SK-N-SH (cell line): ENCODE measurements at regions not wholly inside any gene's neighbourhood (a gene's known extent, or its start where the extent isn't known, plus 50 kb on each side); places are given as distances from the start of the nearest gene placed in this dataset.

Source experiments
- CTCF ChIA-PET: fragments of 300-600, 350-600 bp; formaldehyde crosslinking; extraction: SDS; loops from one replicate; lab custom pipeline; 2021; lab: Yijun Ruan, JAX
- POLR2A ChIA-PET: fragments of 350-600 bp; sonication (Branson Sonifier 250); formaldehyde crosslinking; extraction: SDS; loops from one replicate; lab custom pipeline; 2020; ENCODE audit warnings: antibody characterized with exemption, inconsistent platforms; lab: Yijun Ruan, JAX
- DNase-seq: peaks from one replicate; pipeline ENCODE4 v3.0.0; 2012
- H2AFZ ChIP-seq: fragments of 200-600 bp; sonication (generic); 2 replicates; pipeline ENCODE4 v1.8.1; 2016; ENCODE audit warnings: antibody characterized with exemption, mild to moderate bottlenecking, low read depth
- H3F3A ChIP-seq: fragments of 200-600 bp; sonication (generic); replicated peaks from 2 replicates; pipeline ENCODE3; 2016; ENCODE audit warnings: antibody characterized with exemption, mild to moderate bottlenecking; ENCODE audit not compliant: insufficient read depth
- H3K27ac ChIP-seq, 2 experiments: fragments of 200-500 bp in 1 of 2; fragments of 200-600 bp in 1 of 2; sonication (Bioruptor generic) in 1 of 2; sonication (generic), shearing (Covaris generic) in 1 of 2; 2 replicates each; pipeline versions ENCODE4 v1.5.1 to v1.6.1; 2014 to 2016; ENCODE audit warnings: low read depth in 2 of 2, inconsistent platforms in 1 of 2, low read length in 1 of 2, mild to moderate bottlenecking in 1 of 2, mixed read lengths in 1 of 2
- H3K27me3 ChIP-seq: fragments of 200-600 bp; sonication (generic), shearing (Covaris generic); 2 replicates; pipeline ENCODE4 v1.6.1; 2016; ENCODE audit warnings: mixed run types; ENCODE audit not compliant: insufficient read depth
- H3K36me3 ChIP-seq, 2 experiments: fragments of 200-500 bp in 1 of 2; fragments of 200-600 bp in 1 of 2; sonication (Bioruptor generic) in 1 of 2; sonication (generic) in 1 of 2; replicated peaks in 1 of 2; 2 replicates each; pipeline versions ENCODE3 to v1.5.1; 2014 to 2016; ENCODE audit warnings: low read length in 1 of 2, mild to moderate bottlenecking in 1 of 2; ENCODE audit not compliant: insufficient read depth in 2 of 2, control insufficient read depth in 1 of 2
- H3K4me1 ChIP-seq, 2 experiments: fragments of 200-500 bp in 1 of 2; fragments of 200-600 bp in 1 of 2; sonication (Bioruptor generic) in 1 of 2; sonication (generic), shearing (Covaris generic) in 1 of 2; 2 replicates each; pipeline versions ENCODE4 v1.5.1 to v1.6.1; 2014 to 2016; ENCODE audit warnings: low read depth in 1 of 2, low read length in 1 of 2, mixed run types in 1 of 2; ENCODE audit not compliant: insufficient read depth in 2 of 2, control insufficient read depth in 1 of 2
- H3K4me2 ChIP-seq: fragments of 200-600 bp; sonication (generic), shearing (Covaris generic); 2 replicates; pipeline ENCODE4 v1.6.1; 2017; ENCODE audit warnings: mixed run types
- H3K4me3 ChIP-seq, 2 experiments: fragments of 200-500 bp in 1 of 2; fragments of 200-600 bp in 1 of 2; sonication (Bioruptor generic) in 1 of 2; sonication (generic), shearing (Covaris generic) in 1 of 2; 2 replicates each; pipeline versions ENCODE4 v1.5.1 to v1.8.1; 2014 to 2016; ENCODE audit warnings: low read depth in 2 of 2, inconsistent platforms in 1 of 2, low read length in 1 of 2, mild to moderate bottlenecking in 1 of 2, mixed read lengths in 1 of 2, moderate library complexity in 1 of 2
- H3K79me2 ChIP-seq: fragments of 200-600 bp; sonication (generic); 2 replicates; pipeline ENCODE4 v1.8.1; 2017; ENCODE audit warnings: mild to moderate bottlenecking; ENCODE audit not compliant: insufficient read depth
- H3K9ac ChIP-seq: fragments of 200-600 bp; sonication (generic); 2 replicates; pipeline ENCODE4 v1.6.1; 2017; ENCODE audit warnings: mixed run types
- H3K9me2 ChIP-seq: fragments of 200-600 bp; sonication (generic); 2 replicates; pipeline ENCODE4 v1.6.1; 2017; ENCODE audit warnings: mixed run types
- H3K9me3 ChIP-seq: fragments of 200-600 bp; sonication (generic); 2 replicates; pipeline ENCODE4 v1.6.1; 2017; ENCODE audit warnings: mixed run types, mild to moderate bottlenecking, moderate library complexity
- H4K20me1 ChIP-seq: fragments of 200-600 bp; sonication (generic); 2 replicates; pipeline ENCODE4 v1.6.1; 2017; ENCODE audit warnings: mild to moderate bottlenecking, mixed run types; ENCODE audit not compliant: insufficient read depth
- EP300 ChIP-seq, 2 experiments: IDR thresholded peaks; 2 replicates each; pipeline versions ENCODE4 v1.4.0 to v1.6.1; 2012; ENCODE audit warnings: borderline replicate concordance in 1 of 2, low read depth in 1 of 2, low read length in 1 of 2
- FOSL2 ChIP-seq: IDR thresholded peaks from 2 replicates; pipeline ENCODE4 v1.4.0; 2012; ENCODE audit warnings: low read depth, mild to moderate bottlenecking, moderate library complexity, borderline replicate concordance
- FOXJ3 ChIP-seq: sonication (generic); formaldehyde crosslinking; IDR thresholded peaks from 2 replicates; pipeline ENCODE4 v1.5.1; 2020; ENCODE audit warnings: mild to moderate bottlenecking, missing genetic modification reagents
- GABPA ChIP-seq: IDR thresholded peaks from 2 replicates; pipeline ENCODE4 v1.4.0; 2012; ENCODE audit warnings: low read depth, mild to moderate bottlenecking
- MEF2A ChIP-seq: IDR thresholded peaks from 2 replicates; pipeline ENCODE4 v1.4.0; 2012; ENCODE audit warnings: low read depth, borderline replicate concordance
- MXI1 ChIP-seq: IDR thresholded peaks from 2 replicates; pipeline ENCODE4 v1.6.1; 2012; ENCODE audit warnings: mild to moderate bottlenecking, low read depth, low read length, improper control_type of control experiment
- NRF1 ChIP-seq: IDR thresholded peaks from 2 replicates; pipeline ENCODE4 v1.6.1; 2012; ENCODE audit warnings: low read depth, mild to moderate bottlenecking, low read length
- POLR2AphosphoS5 ChIP-seq: IDR thresholded peaks from 2 replicates; pipeline ENCODE4 v1.6.1; 2012; ENCODE audit warnings: low read depth, low read length
- RAD21 ChIP-seq: IDR thresholded peaks from 2 replicates; pipeline ENCODE4 v1.6.1; 2012; ENCODE audit warnings: mild to moderate bottlenecking, low read length
- SIN3A ChIP-seq: IDR thresholded peaks from 2 replicates; pipeline ENCODE4 v1.6.1; 2012; ENCODE audit warnings: low read depth, mild to moderate bottlenecking, low read length, moderate library complexity, borderline replicate concordance
- TAF1 ChIP-seq: IDR thresholded peaks from 2 replicates; pipeline ENCODE4 v1.6.1; 2012; ENCODE audit warnings: low read depth, mild to moderate bottlenecking, low read length, moderate library complexity, borderline replicate concordance
- WGBS: methylation state at CpG from one replicate; pipeline ENCODE4 v1.1.6; 2017; ENCODE audit warnings: low lambda C conversion rate; 5-methylcytosine and 5-hydroxymethylcytosine counted together
- TF ChIP-seq, protein P1 (sequence below): IDR thresholded peaks from 2 replicates; pipeline ENCODE4 v1.6.1; 2012; ENCODE audit warnings: mild to moderate bottlenecking, low read depth, low read length, moderate library complexity
- TF ChIP-seq, protein P2 (sequence below): fragments of 150-350 bp; IDR thresholded peaks from 2 replicates; pipeline ENCODE4 v1.6.1; 2016; ENCODE audit warnings: mild to moderate bottlenecking, low read depth, low read length
- TF ChIP-seq, protein P3 (sequence below): fragments of 150-350 bp; IDR thresholded peaks from 2 replicates; pipeline ENCODE4 v1.6.1; 2017; ENCODE audit warnings: antibody characterized with exemption, low read length, low read depth, borderline replicate concordance
- TF ChIP-seq, protein P4 (sequence below): IDR thresholded peaks from 2 replicates; pipeline ENCODE4 v1.4.0; 2012; ENCODE audit warnings: low read depth

DNA sequence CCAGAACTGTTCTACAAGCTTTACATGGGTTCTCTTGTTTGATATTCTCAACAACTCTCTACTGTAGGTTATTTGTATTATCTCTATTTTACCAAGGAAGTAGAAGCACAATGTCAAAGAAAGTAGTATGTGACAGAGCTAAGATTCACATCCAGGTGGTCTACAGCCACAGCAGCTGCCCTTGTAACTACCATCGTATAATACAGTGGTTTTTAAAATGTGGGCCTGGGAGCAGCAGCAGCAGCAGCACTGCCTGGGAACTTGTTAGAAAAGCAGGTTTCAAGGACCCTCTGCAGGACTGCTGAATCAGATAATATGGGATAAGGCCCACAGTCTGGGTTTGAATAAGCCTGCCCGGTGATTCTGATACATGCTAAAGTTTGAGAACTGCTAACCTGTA, 357.1 kb upstream of the SATB1 start:
- H3K27ac ChIP-seq, result no peak overlapping the region
- TF ChIP-seq EP300 (IDR thresholded peaks at IDR 0.05; ENCODE audit: borderline replicate concordance in 1 of 2, low read depth in 1 of 2, low read length in 1 of 2) (no peak), MXI1 (no peak), RAD21 (no peak), SIN3A (no peak), FOSL2 (no peak), TAF1 (no peak), GABPA (no peak), MEF2A (no peak), NRF1 (no peak), POLR2AphosphoS5 (no peak), FOXJ3 (CRISPR knock-in tag) (no peak)
- TF ChIP-seq, protein P1, sequence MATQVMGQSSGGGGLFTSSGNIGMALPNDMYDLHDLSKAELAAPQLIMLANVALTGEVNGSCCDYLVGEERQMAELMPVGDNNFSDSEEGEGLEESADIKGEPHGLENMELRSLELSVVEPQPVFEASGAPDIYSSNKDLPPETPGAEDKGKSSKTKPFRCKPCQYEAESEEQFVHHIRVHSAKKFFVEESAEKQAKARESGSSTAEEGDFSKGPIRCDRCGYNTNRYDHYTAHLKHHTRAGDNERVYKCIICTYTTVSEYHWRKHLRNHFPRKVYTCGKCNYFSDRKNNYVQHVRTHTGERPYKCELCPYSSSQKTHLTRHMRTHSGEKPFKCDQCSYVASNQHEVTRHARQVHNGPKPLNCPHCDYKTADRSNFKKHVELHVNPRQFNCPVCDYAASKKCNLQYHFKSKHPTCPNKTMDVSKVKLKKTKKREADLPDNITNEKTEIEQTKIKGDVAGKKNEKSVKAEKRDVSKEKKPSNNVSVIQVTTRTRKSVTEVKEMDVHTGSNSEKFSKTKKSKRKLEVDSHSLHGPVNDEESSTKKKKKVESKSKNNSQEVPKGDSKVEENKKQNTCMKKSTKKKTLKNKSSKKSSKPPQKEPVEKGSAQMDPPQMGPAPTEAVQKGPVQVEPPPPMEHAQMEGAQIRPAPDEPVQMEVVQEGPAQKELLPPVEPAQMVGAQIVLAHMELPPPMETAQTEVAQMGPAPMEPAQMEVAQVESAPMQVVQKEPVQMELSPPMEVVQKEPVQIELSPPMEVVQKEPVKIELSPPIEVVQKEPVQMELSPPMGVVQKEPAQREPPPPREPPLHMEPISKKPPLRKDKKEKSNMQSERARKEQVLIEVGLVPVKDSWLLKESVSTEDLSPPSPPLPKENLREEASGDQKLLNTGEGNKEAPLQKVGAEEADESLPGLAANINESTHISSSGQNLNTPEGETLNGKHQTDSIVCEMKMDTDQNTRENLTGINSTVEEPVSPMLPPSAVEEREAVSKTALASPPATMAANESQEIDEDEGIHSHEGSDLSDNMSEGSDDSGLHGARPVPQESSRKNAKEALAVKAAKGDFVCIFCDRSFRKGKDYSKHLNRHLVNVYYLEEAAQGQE, result no peak
- TF ChIP-seq, protein P2, sequence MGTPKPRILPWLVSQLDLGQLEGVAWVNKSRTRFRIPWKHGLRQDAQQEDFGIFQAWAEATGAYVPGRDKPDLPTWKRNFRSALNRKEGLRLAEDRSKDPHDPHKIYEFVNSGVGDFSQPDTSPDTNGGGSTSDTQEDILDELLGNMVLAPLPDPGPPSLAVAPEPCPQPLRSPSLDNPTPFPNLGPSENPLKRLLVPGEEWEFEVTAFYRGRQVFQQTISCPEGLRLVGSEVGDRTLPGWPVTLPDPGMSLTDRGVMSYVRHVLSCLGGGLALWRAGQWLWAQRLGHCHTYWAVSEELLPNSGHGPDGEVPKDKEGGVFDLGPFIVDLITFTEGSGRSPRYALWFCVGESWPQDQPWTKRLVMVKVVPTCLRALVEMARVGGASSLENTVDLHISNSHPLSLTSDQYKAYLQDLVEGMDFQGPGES, result no peak
- TF ChIP-seq, protein P3, sequence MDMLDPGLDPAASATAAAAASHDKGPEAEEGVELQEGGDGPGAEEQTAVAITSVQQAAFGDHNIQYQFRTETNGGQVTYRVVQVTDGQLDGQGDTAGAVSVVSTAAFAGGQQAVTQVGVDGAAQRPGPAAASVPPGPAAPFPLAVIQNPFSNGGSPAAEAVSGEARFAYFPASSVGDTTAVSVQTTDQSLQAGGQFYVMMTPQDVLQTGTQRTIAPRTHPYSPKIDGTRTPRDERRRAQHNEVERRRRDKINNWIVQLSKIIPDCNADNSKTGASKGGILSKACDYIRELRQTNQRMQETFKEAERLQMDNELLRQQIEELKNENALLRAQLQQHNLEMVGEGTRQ, result no peak
- TF ChIP-seq, protein P4, sequence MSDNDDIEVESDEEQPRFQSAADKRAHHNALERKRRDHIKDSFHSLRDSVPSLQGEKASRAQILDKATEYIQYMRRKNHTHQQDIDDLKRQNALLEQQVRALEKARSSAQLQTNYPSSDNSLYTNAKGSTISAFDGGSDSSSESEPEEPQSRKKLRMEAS, result no peak
- TF ChIP-seq, all 33 proteins: peak for 0
- no peak overlapping the region for H3K4me2 ChIP-seq
- ChIA-PET POLR2A (no interaction called here), CTCF (interaction anchor here (1.4 kb wide), 1 partner anchor 24 kb away, joined by 3 read pairs; no protein-coding TSS in a partner anchor)
- no peak overlapping the region for H2AFZ ChIP-seq
- H3K36me3 ChIP-seq, result no peaks in the 10 kb centered on the region
- H3K9me3 ChIP-seq, result no peaks in the 10 kb centered on the region
- H3K79me2 ChIP-seq, result no peaks in the 10 kb centered on the region
- no peaks in the 10 kb centered on the region for H4K20me1 ChIP-seq
- H3K9ac ChIP-seq, result no peak overlapping the region
- no peak overlapping the region for H3K4me3 ChIP-seq
- no peaks in the 10 kb centered on the region for H3K27me3 ChIP-seq
- DNase-seq, result no peak
- no peaks in the 10 kb centered on the region for H3F3A ChIP-seq
- H3K9me2 ChIP-seq, result no peaks in the 10 kb centered on the region
- 62% methylated on average over 2 of the region's 2 CpGs for WGBS
- no peaks in the 10 kb centered on the region for H3K4me1 ChIP-seq
